KBM-7 (cell line): ENCODE measurements at regions not wholly inside any gene's neighbourhood (a gene's known extent, or its start where the extent isn't known, plus 50 kb on each side); places are given as distances from the start of the nearest gene placed in this dataset.
A peak's percentile ranks its signal among the peaks of the same experiment; 100 is the strongest.
"Not testable (repeated sequence)": the region's sequence is repeated elsewhere in the genome, so short reads cannot be mapped to it uniquely, and the experiment has no call there.

ENCODE experiments used
- DNase-seq: peaks from one replicate; pipeline ENCODE4 v3.0.0-alpha.2; 2015
- in situ Hi-C: fragments of 300-500 bp; cut with MboI; formaldehyde crosslinking; loops from 2 replicates; pipeline ENCODE4 v1.14.3; 2020; ENCODE audit warnings: low sequenced_read_pairs, low pct_unique_long_range_greater_than_20kb, mixed read lengths

DNA sequence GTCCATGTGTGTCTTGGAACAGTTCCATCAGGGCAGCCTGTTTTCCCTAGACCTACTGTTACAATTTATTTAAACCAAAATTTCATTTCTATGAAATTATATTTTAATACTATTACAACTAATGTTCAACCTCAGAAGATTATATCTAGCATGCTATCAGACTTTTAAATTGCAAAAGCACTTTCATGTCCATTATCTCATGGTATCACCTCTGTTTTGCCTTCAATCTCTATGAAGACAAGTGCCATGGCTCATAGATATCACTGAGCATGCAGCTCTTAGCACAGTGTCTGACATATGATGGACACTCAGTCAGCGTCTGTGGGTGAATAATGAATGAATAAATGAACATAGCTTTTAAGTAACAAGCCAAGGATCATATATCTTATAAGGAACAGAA, 288.8 kb downstream of the RAD51AP2 start:
- in situ Hi-C loops: no loop called here
- DNase-seq: no peak

- no peak for DNase-seq
- in situ Hi-C loops: no loop called here
Observed at GRCh38 chr2:17228461-17228860, 289.8 kb downstream of the RAD51AP2 start.

- in situ Hi-C loops: no loop called here
- no peak for DNase-seq
Observed at GRCh38 chr2:17227856-17228255, 290.4 kb downstream of the RAD51AP2 start.

DNA sequence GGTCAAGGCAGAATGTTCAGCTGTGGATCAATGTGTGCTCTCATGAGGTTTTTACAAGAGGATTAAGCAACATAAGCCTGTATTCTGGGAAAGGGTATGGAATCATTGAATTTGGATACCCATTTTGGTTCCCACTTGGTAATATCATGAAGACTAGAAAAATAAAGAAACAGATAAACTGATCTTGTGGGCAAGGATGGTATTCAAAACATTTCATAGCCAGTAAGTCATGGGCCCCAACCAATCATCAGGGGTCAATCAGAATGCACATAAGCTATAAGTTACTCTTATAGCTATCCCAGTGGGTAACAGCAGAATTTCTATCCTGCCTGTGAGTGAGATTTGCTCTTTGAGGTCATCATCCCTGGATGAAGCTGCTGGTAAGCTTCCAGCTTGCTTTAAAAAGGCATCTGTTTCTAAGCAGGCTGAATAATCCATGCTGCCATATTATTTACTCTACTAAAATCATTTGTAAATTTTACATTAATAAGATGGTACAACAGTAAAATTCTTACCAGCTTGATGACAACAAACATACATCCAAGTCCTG, 291.2 kb downstream of the RAD51AP2 start:
- in situ Hi-C loops: no loop called here
- DNase-seq: no peak

DNA sequence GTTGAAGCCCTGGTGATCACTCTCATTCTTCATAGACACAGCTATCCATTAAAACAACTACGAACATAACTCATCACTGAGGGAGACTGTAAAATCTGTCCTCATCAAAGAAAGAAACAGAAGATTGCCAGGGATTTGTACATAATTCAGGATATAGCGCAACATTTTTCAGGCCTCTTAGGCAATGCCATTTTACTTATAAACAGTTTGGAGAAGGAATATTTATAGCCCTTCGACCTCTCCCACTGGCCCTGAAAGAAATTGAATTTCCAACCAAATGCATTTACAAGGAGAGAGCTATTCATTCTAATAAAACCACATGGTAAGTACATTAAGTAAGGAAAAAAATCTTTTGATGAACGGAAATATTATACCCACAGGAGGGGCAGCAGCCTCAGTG, 295.0 kb downstream of the RAD51AP2 start:
- DNase-seq: no peak

DNA sequence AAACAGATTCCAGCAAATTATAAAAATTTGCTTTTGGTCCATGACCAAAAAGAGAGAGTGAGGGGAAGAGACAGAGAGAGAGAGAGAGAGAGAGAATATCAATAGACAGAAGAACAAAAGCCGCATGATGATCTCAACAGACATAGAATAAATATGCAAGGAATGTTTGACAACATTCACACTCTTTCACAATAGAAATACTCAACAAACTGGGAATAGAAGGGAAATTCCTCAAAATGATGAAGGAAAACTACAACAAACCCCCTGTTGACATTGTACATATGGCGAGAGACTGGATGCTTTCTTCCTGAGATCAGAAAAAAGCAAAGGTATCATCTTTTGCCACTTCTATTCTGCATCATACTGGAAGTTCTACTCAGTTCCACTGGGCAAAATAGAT, 309.7 kb downstream of the RAD51AP2 start:
- no peak for DNase-seq
- in situ Hi-C loops: no loop called here

More for the DNA sequence above, 295.0 kb downstream of the RAD51AP2 start:
- in situ Hi-C loops: no loop called here

- in situ Hi-C loops: no loop called here
- DNase-seq: no peak
Observed at GRCh38 chr2:17206771-17207170, 311.5 kb downstream of the RAD51AP2 start.

GRCh38 chr2:17204214-17204613, 314.0 kb downstream of the RAD51AP2 start:
- in situ Hi-C loops, DNase-seq: not testable (repeated sequence)

GRCh38 chr2:17202628-17203027, 315.6 kb downstream of the RAD51AP2 start:
- peak; percentile 21 for DNase-seq
- in situ Hi-C loops: not testable (repeated sequence)

DNA sequence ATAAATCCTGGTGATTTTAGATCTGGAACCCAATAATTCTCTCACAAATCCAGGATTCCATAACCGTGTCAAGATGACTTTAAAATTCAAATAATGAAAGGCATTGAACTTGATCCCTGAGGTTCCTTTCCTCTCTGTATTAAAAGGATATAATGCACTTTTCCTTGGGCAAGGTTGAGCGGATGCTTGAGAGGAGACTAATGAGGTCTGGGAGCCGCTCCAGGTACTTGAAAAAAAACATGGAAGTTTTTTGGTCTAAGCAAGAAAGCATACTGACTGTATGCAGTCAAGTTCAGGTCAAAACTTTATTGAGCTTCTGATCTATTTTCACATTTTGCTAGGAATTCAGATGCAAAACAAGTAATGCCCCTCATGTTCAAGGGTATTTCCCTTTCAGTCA, 318.5 kb downstream of the RAD51AP2 start:
- in situ Hi-C loops: no loop called here

DNA sequence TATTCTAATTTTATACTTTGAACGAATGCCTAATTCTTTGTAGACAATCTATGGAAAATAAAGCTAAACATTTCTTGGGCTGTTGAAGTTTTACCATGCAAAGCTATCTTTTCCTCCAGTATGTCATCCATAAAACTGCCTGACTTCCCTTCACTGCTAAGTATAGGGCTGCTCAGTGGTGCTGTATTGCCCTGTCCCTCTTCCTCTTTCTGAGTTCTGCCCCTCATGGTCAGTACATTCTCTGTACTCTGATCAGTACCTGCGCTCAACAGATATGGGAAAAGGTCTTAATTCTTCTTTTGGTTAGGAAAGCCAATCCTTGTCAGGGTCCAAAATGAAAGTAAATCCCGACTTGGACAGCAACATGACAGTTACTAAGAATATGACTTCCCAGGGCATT, 321.9 kb downstream of the RAD51AP2 start:
- in situ Hi-C loops: no loop called here
- no peak for DNase-seq

More for the DNA sequence above, 318.5 kb downstream of the RAD51AP2 start:
- no peak for DNase-seq

GRCh38 chr2:17195016-17195415, 323.2 kb downstream of the RAD51AP2 start:
- no peak for DNase-seq
- in situ Hi-C loops: no loop called here

DNA sequence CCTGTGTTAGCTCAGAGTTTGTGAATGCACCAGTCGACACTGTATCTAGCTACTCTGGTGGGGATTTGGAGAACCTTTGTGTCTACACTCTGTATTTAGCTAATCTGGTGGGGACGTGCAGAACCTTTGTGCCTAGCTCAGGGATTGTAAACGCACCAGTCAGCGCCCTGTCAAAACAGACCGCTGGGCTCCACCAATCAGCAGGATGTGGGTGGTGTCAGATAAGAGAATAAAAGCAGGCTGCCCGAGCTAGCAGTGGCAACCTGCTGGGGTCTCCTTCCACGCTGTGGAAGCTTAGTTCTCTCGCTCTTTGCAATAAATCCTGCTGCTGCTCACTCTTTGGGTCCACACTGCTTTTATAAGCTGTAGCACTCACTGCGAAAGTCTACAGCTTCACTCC, 324.2 kb downstream of the RAD51AP2 start:
- in situ Hi-C loops: no loop called here

DNA sequence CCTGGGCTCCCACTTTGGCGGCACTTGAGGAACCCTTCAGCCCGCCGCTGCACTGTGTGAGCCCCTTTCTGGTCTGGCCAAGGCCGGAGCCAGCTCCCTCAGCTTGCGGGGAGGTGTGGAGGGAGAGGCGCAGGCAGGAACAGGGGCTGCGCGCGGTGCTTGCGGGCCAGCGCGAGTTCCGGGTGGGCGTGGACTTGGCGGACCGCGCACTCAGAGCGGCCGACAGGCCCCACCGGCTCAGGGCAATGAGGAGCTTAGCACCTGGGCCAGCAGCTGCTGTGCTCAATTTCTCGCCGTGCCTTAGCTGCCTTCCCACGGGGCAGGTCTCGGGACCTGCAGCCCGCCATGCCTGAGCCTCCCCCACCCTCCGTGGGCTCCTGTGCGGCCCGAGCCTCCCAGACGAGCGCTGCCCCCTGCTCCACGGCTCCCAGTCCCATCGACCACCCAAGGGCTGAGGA, 324.8 kb downstream of the RAD51AP2 start:
- in situ Hi-C loops, DNase-seq: not testable (repeated sequence)

More for the DNA sequence above, 324.2 kb downstream of the RAD51AP2 start:
- DNase-seq: no peak

- in situ Hi-C loops: no loop called here
- no peak for DNase-seq
Observed at GRCh38 chr2:17191223-17191622, 327.0 kb downstream of the RAD51AP2 start.

DNA sequence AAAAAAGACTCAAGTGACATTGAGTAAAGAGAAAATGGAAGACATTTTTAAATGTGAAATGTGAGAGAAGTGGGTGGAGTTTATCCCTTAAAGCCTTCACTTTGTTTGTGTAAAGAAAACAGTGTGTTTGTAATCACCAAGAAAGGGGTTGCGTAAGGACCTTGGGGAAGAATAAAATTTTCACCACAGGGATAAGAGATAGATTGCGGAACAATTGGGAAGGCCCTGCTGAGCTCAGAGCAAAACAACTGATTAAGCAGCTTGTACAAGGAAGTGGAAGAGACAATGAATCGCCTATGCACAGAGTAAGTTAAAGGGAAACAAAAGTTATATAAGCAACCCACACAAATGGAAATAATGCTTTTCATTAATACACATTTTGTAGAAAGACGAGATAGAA, 327.7 kb downstream of the RAD51AP2 start:
- in situ Hi-C loops: no loop called here
- DNase-seq: no peak

- DNase-seq: no peak
- in situ Hi-C loops: no loop called here
Observed at GRCh38 chr2:17188721-17189120, 329.5 kb downstream of the RAD51AP2 start.

- in situ Hi-C loops: no loop called here
Observed at GRCh38 chr2:17184512-17184911, 333.7 kb downstream of the RAD51AP2 start.

DNA sequence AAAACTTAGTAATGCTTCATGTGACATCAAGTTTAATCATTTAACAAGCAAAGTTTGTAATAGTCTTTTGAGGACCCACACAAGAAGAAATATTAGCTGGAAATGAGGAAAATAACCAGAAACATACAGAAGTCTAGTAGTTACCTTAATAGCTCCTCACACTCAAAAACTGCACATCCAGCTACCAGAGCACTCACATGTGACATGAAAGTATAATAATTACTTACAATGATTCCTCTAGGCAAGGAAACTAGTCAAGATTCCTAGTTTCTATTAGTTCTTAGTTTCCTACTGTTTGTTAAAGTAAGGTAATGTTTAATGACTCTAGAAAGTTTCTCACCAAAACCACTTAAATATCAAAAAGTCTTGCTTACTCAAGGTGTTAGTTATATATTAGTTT, 335.8 kb downstream of the RAD51AP2 start:
- no peak for DNase-seq
- in situ Hi-C loops: no loop called here

More at GRCh38 chr2:17184512-17184911, 333.7 kb downstream of the RAD51AP2 start:
- no peak for DNase-seq

DNA sequence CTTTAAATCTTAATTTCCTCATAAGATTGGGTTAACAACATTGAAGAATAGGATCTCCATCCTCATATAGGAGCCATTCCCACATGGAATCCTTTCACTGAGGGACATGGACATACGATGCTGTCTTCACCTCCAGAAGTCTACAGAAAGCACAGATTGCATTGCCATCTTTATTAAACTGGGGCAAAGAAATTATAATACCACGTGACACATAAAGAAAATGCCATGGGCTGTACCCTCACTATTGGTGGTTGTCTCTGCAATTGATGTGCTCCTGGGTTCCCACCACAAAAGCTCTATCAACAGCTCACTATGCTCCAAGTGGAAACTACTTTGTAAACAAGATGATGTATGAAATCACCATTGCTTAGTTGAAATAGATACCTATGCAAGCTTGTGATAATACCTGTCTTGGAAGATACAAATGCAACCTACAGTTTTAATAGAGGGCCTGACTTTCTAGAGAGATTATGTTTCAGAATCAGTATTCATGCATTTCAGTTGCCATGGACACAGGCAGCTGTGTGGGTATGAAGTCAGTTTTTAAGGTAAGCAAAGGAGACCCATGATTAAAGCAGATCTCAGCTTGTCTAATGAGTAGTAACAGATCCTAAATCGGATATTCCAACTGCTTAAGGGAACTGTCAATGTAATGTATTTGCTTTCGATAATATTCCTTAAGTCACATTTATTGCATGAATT, 337.0 kb downstream of the RAD51AP2 start:
- DNase-seq: no peak
- in situ Hi-C loops: no loop called here
